GM03348 (cell line): ENCODE measurements at regions not wholly inside any gene's neighbourhood (a gene's known extent, or its start where the extent isn't known, plus 50 kb on each side); places are given as distances from the start of the nearest gene placed in this dataset.
"Not testable (repeated sequence)": the region's sequence is repeated elsewhere in the genome, so short reads cannot be mapped to it uniquely, and the experiment has no call there.

Source experiments
- DNase-seq: peaks from one replicate; pipeline ENCODE4 v3.0.0; 2012; ENCODE audit warnings: low spot score

DNA sequence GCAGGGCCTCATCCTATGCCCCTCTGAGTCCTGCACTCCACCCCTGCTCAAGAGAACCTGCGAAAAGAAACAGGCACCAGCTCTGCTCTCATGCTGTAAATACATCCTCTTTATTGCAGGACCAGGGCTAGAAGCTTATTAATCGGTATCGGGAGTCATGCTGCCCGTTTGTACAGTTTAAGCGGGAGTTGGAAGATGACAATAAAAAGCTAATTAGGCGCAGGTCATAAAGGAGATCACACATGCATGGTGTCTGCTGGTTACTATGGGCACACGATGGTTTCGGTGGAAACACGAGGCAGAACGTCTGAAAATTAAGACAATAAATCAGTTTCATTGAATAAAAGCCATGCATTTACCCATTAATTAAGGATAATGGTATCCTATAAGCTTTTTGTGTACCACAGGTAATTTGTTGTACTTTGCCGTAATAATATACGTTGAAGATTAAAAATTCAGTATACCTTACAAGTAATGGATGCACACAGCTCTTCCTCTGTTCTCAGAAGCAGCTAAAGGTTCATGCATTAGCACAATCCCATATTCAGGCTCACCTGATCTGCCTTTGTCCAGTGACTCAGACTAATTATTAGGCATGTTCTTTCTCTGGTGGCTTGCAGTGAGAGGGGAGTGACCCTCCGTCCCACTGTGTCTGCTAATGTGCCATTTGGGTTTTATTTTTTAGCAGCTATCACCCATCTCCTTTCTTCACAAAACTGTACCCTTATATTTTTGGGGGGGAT is 406.0 kb downstream of the TSHZ3 start:
- no peak for DNase-seq

DNA sequence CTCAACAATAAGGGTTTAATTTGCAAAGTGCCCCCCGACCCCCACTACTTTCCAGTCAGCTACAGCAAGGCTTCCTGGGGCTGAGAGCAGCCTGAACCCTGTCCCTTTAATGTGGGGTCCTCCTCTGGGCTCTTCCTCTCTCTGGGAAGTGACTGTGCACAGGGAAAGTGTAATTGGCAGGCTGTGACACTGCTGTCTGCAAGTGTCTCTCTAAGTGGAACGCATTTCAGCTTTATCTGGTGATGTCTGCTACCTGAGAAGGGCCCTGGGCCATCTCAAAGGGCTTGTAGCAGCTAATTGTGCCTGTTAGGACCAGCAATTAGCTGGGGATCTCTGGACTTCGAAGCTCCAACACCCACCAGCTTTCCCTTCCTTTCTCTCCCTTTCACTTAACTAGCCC is 406.6 kb downstream of the TSHZ3 start:
- no peak for DNase-seq

DNA sequence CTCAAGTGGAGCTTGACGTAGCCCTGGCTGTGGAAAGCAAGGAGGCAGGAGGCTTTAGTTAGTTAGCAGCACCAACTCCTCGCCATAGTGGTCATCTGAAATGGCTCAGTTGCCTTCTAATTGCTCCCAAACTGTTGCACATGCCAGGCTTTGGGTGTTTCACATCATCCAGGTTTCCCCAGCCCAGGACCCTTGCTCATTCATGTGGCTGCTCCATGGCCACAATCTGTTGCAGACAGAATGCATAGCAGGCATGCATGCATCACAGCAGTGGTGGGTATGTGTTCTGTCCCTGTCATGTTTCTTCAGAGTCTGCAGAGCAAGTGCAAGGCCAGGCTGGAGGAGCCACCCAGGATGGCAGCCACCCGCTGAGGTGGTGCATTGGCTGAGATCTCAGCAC is 407.6 kb downstream of the TSHZ3 start:
- no peak for DNase-seq

DNA sequence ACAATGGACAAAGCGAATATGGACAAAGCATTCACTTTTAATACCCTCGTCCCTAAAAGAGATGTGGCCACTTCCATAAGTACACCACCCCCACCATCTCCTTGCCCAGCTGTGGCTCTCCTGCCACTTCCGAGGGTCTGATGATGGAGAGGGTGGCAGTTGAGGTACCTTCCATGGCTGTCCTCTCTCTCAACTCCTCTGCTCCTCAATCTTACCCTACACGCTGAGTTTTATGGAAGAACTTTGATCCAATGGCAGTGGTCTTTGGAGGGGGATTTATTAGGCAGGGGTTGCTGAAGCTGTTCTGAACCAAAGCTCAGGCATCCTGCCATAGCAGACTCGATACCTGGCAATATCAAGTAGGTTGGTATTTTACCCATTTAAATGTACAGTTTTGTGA is 413.0 kb downstream of the TSHZ3 start:
- DNase-seq = no peak

DNA sequence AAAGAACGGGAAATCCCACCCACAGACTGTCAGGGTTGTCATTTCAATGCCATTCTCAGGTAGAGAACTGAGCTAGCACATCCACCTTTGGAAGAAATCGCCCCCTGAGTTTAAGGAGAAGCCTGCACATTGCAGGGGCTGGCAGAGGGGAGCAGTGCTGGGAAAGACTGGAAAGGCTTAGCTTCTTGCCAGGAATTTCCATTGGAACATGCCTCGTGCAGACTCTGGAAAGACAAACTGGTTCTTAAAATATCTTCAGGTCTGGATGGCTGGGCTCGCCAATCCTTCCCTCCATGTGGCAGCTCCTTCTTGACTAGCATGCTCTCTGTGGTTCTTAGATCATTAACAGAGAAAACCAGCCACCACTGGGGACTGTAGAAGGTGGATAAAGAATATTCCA is 414.1 kb downstream of the TSHZ3 start:
- DNase-seq = no peak

DNA sequence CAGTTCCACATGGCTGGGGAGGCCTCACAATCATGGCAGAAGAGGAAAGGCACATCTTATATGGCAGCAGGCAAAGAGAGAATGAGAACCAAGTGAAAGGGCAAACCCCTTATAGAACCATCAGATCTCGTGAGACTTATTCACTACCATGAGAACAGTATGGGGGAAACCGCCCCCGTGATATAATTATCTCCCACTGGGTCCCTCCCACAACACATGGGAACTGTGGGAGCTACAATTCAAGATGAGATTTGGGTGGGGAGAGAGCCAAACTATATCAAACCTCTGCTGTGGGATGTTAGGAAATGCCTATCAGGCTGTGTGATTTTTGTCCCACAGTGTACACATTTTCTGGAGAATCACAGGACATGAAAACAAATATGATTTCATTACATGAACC is 415.8 kb downstream of the TSHZ3 start:
- DNase-seq = not testable (repeated sequence)

DNA sequence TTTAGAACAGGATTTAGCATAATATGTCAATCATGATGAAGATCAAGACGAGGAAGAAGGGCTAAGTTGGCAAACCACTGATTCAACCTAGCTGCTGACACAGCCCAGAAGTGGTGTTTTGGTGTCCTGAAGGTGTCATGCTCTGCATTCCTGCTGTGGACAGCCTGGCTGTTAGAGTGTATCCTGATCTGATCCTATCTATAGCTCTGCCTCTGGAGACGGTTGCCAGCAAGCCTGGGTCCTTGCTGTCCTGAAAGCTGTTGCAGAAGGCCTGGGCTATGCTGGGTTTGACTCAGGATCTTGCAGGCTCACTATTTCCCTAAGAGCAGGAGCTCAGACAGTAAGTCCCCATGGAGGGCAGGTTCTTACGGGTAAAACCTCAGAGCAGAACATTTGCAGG is 416.4 kb downstream of the TSHZ3 start:
- no peak for DNase-seq

DNA sequence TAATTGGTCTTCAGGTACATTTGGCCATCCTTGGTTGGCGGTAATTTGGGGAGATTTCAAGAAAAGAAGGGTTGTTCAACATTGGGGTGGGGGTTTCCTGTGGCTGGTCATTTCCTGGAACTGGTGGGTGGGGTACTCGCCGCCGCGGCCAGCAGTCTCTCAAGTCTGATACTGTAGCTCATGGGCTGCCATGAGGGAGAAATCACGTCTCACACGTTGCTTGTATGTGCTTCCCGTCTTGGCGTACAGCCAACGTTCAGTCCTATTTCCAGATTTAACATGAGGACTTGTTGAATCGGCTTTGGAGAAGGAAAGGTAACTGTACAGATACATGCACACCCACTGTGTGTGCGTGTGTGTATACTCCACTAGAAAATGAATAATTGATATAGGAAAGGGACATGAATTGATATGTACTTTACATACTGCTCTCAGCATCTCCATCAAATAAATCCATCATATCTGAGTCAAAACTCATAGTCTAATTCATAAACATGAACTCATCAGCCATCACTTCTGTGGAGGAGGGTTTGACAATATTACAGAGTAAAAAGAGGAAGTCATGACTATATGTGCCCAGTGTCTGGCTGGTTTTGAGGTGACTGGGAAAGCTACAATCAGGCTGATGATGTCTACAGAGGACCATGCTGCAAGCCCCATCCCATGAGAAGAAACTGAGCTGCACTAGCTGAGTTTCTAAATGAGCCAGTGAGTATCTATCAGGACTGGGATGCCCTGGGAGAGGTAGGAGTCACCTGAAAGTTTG is 418.1 kb downstream of the TSHZ3 start:
- no peak for DNase-seq

DNA sequence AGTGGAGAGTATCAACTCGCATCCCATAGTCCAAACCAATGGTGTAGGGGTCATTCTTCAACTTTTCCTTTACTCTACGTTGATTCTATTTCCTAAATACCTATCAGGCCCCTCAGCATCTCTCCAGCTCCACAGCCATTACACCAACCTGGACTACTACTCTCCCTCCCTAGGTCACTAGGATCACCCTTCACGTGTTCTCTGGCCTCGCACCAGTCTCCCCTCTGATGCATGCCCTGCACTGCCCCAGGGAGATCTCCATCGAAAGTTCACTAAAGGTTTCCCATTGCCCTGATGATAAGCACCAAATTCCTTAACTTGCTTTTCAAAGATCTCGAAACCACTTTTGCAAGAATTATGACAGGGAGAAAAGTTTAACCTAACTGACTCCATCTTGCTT is 421.5 kb downstream of the TSHZ3 start:
- no peak for DNase-seq

DNA sequence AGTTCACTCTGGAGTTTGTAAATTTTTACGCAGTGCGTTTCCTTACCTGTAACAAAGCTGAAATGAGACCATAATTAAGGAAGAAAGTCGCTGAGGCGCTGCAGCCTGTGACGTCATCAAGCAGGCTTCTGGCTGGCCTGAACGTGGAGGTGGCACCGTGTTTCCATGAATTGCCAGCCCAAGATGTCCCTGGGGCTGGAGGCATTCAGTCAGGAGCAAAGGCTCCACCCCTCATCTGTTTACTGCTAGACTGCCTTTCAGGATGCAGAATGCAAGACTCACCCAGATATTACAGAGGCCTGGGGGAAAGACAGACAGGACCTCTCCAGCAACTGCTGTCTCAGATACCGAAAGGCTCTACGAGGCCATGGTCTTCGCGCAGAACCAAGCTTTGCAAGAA is 424.6 kb downstream of the TSHZ3 start:
- no peak for DNase-seq

DNA sequence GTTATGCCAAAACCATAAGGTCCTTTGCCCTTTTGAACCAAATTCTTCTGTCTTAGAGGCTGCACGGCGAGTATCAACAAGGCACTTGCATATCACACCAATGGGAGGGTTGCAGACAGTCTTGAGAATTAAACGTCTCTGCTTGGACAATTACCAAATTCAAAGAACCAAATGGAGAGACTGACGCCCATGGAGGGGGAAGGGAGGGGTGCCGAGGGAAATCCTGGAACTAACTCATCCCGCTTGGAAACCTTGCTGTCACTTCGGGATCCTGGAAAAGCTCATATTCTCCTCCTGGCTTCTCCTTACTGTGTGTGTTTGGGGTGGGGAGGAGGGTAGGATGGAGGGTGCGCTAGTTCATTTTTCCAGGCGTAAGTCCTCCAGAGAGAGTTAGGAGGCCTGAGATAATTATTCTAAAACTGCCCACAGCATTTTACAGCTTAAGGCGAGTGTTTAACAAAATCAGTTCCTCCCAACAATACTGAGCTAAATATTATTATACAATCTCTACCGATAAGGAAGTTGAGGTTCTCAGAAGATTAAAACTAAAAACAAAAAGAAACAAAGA is 425.1 kb downstream of the TSHZ3 start:
- no peak for DNase-seq

DNA sequence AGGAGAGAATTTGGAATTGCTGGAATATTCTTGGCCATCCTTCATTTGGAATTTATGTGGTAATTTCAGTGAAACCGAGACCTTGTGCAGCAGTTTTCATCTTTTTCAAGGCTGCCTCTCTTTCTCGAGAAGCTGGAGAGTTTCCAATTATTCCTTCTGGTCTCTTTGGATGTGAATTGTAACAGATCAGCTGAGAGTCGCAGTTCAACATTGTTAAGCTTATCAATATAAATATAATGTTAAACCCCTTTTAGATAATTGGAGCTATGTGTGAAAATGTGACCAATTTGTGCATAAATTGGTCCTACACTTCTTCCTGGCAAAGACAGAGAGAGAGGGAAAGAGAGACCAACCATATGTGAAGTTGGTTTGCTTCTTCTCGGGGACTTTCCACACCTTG is 425.6 kb downstream of the TSHZ3 start:
- no peak for DNase-seq

DNA sequence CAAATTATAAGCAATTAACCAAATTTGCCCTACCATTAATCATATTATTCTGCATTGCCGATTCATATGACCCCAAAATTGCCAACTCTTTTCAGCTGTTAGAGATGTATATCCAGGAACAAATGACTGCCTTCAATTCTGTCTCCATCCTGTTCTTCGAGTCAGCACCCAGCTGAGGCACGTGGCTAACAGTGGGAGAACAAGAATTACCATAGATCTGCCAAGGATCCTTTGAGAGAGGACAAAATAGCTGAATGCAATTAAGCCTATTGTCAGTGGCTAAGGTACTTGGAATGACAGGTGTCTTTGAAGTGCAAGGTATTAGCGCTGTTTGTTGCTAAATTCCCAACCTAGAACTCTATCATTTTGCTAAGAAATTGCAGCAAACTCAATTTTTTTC is 426.1 kb downstream of the TSHZ3 start:
- DNase-seq = no peak

DNA sequence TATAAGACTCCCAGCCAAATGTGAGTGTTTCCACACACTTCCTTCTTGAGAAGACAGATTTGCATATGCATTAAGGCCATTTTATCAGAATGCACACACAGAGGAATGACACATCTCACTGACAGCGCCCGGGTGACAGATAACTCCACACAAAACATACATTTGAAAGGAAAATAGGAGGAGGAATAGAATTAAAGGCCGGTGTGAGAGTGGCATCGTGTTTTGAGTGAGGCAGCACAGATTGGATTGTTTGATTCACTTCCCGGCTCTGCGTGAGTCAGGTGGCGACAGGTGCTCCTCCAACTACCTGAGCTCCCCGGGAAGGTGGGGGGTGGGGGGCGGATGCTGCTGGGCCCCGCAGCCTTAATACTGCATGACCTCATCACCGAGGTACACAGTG is 429.0 kb downstream of the TSHZ3 start:
- no peak for DNase-seq

DNA sequence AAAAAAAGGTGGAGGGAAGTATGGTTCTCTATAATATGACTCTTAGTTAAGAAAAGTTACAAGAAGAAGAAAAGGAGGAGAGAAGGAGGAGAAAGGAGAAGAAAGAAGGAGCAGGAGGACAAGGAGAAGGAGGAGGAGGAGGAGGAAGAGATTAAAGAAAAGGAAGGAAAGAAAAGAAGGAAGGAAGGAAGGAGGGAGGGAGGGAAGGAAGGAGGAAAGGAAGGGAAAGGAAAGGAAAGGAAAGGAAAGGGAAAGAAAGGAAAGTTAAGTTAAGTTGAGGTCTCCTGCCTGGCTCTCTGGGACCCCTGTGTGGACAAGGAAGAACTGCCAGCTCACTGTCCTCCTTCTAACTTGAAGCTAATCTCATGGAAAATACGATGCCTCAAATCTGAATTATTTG is 429.5 kb downstream of the TSHZ3 start:
- DNase-seq = no peak

DNA sequence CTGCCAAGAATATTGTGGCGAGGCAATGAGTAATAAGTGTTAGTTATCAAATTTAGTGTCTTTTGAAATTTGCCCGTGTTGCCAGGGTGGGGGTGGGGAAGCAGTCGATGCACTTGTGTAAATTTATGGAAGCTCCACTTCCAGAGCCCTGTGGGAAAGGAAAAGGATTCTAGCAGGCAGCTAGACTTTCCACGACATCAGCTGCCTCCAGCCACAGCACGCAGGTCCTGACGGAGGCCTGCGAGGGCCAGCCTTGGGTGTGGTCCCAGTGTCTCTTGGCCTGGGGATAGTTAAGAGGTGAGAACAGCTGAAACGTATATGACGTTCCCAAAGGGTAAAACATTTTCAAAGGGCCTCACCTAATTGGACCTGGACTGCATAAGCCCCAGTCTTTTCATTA is 433.0 kb downstream of the TSHZ3 start:
- DNase-seq = no peak

DNA sequence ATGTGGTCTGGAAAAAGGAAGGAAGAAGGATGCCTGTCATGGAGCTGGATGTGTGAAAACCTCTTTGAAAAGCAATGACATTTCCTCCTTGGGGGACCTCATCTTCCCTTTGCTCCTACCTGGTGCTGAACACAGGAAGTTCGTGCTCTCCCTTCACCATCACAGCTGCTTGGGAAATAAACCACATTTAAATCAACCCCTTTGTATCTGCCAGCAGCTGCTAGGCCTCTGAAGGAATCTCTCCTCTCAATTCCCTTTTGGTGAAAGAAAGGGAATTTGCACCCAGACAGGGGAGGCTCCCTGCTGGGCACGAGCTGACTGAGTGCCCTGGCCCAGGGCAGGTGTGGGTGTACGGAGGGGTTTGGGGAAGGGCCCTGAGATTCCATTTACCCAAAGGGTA is 437.7 kb downstream of the TSHZ3 start:
- no peak for DNase-seq

DNA sequence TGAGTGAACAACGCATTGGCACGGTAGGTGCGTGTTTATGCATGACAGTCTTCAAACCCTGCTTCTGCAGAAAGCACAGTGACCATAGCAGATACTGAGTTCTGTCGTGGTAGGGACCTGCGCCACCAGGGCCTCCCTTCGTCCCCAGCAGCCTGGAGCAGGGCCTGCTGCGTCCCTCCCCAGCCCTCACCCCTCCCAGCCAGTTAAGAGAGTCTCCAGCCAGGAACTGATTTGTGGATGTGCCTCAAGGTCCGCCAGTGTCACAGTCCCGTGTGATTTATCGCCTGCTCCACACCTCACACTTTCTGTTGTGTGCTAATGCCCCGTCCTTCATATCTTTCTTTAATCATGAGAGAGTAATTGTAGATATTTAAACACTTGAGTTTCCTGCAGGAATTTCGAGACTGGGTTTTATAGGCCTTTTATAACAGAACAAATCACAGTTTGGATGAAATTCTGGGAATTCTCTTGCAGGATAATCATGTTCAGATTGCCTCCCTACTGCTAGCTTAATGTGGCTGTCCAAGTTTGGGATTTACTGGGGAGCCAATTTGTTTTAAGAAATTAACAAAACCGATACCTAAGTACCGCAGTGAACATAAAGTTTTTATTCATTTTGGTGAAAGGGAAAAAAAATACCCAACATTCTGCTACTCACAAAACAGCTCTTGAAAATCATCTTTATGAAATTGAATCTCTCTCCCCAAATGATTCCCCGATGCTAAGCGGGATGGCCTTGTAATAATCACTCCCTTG is 438.6 kb downstream of the TSHZ3 start:
- no peak for DNase-seq

DNA sequence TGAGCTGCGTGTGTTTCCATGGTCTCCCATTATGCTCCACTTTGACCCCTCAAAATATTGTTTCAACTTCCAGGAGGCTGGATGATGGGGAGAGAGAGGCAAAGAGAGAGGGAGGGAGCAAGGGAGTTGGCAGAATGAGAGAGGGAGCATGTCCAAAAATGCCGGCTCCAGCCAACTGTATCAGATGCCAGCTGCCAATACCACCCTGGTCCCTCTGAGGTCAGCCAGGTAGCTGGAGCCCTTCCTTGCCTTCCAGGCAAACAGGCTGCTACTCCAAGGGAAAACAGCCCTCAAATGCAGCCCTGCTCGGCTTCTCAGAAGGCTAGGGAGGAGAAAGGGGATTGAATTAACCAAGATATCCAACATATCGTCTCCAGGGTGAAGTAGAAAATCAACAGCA is 440.0 kb downstream of the TSHZ3 start:
- no peak for DNase-seq

DNA sequence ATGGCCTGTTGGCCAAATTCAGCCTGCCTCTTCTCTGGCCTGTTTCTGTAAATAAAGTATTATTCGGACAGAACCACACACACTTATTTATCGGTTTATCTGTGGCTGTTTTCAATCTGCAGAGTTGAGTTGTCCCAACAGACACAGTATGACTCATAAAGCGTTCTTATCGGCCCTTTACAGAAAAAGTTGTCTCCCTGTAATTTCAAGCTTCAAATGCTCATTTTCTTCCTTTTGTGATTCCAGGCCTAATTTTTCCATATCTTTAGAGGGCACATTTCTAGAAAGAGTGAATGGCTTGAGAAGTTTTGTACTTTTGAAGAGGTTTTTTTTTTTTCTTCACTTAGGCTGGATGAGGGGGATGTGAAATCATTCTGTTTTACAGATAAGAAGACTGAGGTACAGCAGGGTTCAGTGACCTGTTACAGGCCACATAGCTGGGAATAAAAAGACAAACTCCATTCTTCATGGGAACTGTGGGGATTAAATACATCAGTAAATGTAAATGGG is 440.9 kb downstream of the TSHZ3 start:
- DNase-seq = no peak

DNA sequence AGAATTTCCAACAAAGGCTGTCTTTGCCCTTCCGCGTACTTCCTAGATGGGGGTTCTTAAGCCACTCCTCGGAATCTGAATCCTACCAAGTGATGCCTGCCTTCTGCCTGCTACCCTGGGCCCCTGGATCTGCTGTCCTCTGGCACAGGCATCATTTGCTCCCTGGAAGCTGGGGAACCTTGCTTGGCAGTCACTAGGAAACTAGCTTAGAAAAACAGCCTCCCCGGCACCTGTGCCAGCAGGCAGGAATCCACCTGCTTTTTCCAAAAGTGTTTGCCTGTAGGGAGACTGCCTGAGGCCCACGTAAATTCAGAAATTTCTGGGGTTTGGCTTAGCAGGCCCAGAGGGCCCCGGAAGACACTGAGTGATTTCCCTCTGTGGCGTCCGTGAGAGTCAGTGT is 442.4 kb downstream of the TSHZ3 start:
- DNase-seq = no peak

DNA sequence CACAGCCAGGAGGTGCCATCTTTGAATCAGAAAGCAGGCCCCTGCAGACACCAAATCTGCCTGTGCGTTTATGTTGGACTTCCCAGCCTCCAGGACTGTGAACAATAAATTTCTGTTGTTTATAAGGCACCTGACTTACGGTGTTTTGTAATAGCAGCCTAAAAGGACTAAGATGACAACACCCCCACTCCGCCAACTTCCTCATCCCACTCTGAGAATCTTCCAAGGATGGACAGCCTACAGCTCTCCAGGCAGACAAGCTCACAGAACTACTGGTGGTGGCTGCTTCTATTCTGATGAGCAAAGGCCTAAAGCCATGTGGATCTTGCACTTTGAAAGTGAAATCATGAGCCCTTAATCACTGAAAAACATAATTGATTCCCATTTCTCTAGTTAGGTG is 449.2 kb downstream of the TSHZ3 start:
- DNase-seq = no peak
